ENCODE measurements at regions not wholly inside any gene's neighbourhood (a gene's known extent, or its start where the extent isn't known, plus 50 kb on each side); places are given as distances from the start of the nearest gene placed in this dataset.

DNA sequence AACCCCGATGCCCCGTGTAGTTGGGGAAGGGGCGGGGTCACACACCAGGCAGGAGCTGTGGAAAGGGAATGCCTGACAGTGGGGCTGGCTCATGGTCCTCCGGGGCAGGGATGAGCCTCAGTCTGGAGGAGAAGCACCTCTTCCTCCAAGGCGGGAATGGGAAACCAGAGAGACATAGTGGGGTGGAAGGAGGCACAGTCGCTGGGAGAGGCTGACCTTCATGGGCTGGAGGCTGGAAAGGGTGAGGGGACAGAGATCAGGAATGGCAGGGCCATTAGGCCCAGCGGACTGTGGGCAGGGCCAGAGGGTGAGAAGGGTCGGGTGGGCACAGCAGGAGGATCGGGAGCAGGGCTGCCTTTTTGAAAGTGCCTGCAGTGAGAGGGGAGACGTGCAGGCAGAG lies 65.8 kb upstream of the LINGO1 start:
- WGBS, 2 experiments (ENCODE audit: extremely low coverage in 1 of 2, insufficient coverage in 1 of 2, insufficient read length in 1 of 2, insufficient replicate concordance in 2 of 2, low coverage in 1 of 2, low lambda C conversion rate in 2 of 2, missing lambda C conversion rate in 1 of 2), result 79% methylated on average over 10 of the region's 10 CpGs; no CpG with 5 or more reads in 1 of the 2 experiments
- H3K27me3 ChIP-seq (replicated peaks in 1 of 4; ENCODE audit: control insufficient read depth in 3 of 4, extremely low read depth in 1 of 4, insufficient read depth in 3 of 4, low read length in 3 of 4), result no peaks in the 10 kb centered on the region
- CTCF ChIA-PET (ENCODE audit: partially characterized antibody), result interaction anchor here (1.6 to 2.9 kb wide), 2 partner anchors 86 to 172 kb away, joined by 3 to 12 read pairs; no protein-coding TSS in a partner anchor
- TF ChIP-seq CHD2 (IDR thresholded peaks at IDR 0.05; ENCODE audit: low read length), result no peak
- TF ChIP-seq RAD21 (IDR thresholded peaks at IDR 0.05 in 1 of 2, conservative IDR thresholded peaks at IDR 0.05 in 1 of 2; ENCODE audit: low read depth in 2 of 2, low read length in 2 of 2), result no peak
- no peak for TF ChIP-seq CBX5 (IDR thresholded peaks at IDR 0.05; ENCODE audit: low read depth, low read length)
- no peak for TF ChIP-seq CEBPB (IDR thresholded peaks at IDR 0.05; ENCODE audit: low read depth, low read length)
- TF ChIP-seq PHF8 (conservative IDR thresholded peaks at IDR 0.05; ENCODE audit: low read depth, low read length), result no peak
- TF ChIP-seq TEAD4 (IDR thresholded peaks at IDR 0.05; ENCODE audit: low read depth, low read length), result no peak
- no peak for TF ChIP-seq POU5F1 (IDR thresholded peaks at IDR 0.05; ENCODE audit: low read depth, low read length)
- TF ChIP-seq JUN (IDR thresholded peaks at IDR 0.05; ENCODE audit: low read depth, low read length), result no peak
- no peak for TF ChIP-seq EZH2 (IDR thresholded peaks at IDR 0.05; ENCODE audit: low read depth, low read length, severe bottlenecking)
- TF ChIP-seq, protein P1, sequence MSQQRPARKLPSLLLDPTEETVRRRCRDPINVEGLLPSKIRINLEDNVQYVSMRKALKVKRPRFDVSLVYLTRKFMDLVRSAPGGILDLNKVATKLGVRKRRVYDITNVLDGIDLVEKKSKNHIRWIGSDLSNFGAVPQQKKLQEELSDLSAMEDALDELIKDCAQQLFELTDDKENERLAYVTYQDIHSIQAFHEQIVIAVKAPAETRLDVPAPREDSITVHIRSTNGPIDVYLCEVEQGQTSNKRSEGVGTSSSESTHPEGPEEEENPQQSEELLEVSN (IDR thresholded peaks at IDR 0.05), result no peak
- no peak for TF ChIP-seq SRF (IDR thresholded peaks at IDR 0.05; ENCODE audit: low read depth, low read length)
- TF ChIP-seq TAF7 (optimal IDR thresholded peaks at IDR 0.05; ENCODE audit: borderline replicate concordance, low read depth, low read length), result no peak
- no peak for TF ChIP-seq CTBP2 (IDR thresholded peaks at IDR 0.05; ENCODE audit: borderline replicate concordance, insufficient read depth, insufficient read length, low read length)
- no peak for TF ChIP-seq BRCA1 (IDR thresholded peaks at IDR 0.05; ENCODE audit: low read depth, low read length)

More for the DNA sequence above, 65.8 kb upstream of the LINGO1 start:
- Histone ChIP-seq H2BK12ac (ENCODE audit: low read depth, low read length) (0 out of 2 replicates have a peak overlapping the region, but pooled peaks have one; percentile 50), H2BK20ac (ENCODE audit: low read length) (no peak overlapping the region), H2AFZ (ENCODE audit: low read length) (no peak overlapping the region), H3K4me1 (replicated peaks in 1 of 4; ENCODE audit: control insufficient read depth in 3 of 4, insufficient read depth in 4 of 4, low read length in 3 of 4) (peaks cover 0 to 8% (median 0%) of the 10 kb centered on the region in 4 experiments; a peak in 2 of 7 replicates), H2AK5ac (ENCODE audit: low read depth, low read length) (no peak overlapping the region), H3K9me3 (ENCODE audit: insufficient read depth in 2 of 2, low read depth in 1 of 2, low read length in 1 of 2) (no peaks in the 10 kb centered on the region), H3K9ac (replicated peaks in 1 of 4; ENCODE audit: extremely low read depth in 1 of 4, low read depth in 3 of 4, low read length in 3 of 4) (no peak overlapping the region), H3K27ac (ENCODE audit: low read depth, low read length) (no peak overlapping the region), H4K20me1 (replicated peaks in 1 of 2; ENCODE audit: control insufficient read depth in 1 of 2, insufficient read depth in 2 of 2, low read length in 2 of 2) (peaks cover 0 to 10% of the 10 kb centered on the region in 2 experiments), H4K8ac (ENCODE audit: extremely low read depth, insufficient read depth, low read length) (no peak overlapping the region), H3K79me1 (ENCODE audit: low read depth, low read length) (no peaks in the 10 kb centered on the region), H3K18ac (ENCODE audit: extremely low read depth, low read length) (no peak overlapping the region), H3K79me2 (ENCODE audit: control insufficient read depth in 1 of 2, insufficient read depth in 2 of 2, low read length in 2 of 2) (peaks cover 0 to 3% of the 10 kb centered on the region in 2 experiments; a peak in 1 of 4 replicates), H2BK120ac (replicated peaks; ENCODE audit: low read depth, low read length) (no peak overlapping the region), H3K4ac (replicated peaks; ENCODE audit: insufficient read length, low read depth, low read length) (no peak overlapping the region), H3K36me3 (ENCODE audit: control insufficient read depth in 2 of 4, insufficient read depth in 4 of 4, low read length in 3 of 4) (no peaks in the 10 kb centered on the region; a peak in 1 of 8 replicates), H4K5ac (ENCODE audit: insufficient read length, low read depth, low read length) (no peak overlapping the region), H3K23me2 (ENCODE audit: low read depth, low read length) (peaks cover 6% of the 10 kb centered on the region), H4K91ac (replicated peaks; ENCODE audit: insufficient read length, low read length) (no peak overlapping the region), H3K14ac (ENCODE audit: insufficient read length) (no peak overlapping the region), H2BK15ac (ENCODE audit: low read length) (peak overlapping the region; percentile 61; the same call in 1 of the 2 replicates), H2BK5ac (ENCODE audit: low read depth, low read length) (peak overlapping the region; percentile 44; the same call in 1 of the 2 replicates), H3K4me3 (ENCODE audit: extremely low read depth in 1 of 4, insufficient read depth in 2 of 4, low read depth in 3 of 4, low read length in 4 of 4) (no peak overlapping the region), H3K4me2 (ENCODE audit: insufficient read depth in 1 of 2, low read depth in 2 of 2, low read length in 2 of 2) (no peak overlapping the region), H3K56ac (replicated peaks; ENCODE audit: insufficient read length, low read depth, low read length) (no peak overlapping the region), H3K23ac (ENCODE audit: insufficient read length) (no peak overlapping the region)
- DNase-seq (ENCODE audit: low read depth in 1 of 2, low spot score in 2 of 2) (no peak), FAIRE-seq (no peak)
- POLR2A ChIA-PET (ENCODE audit: partially characterized antibody), result no interaction called here

Measured in H1 (cell line).